Hematopoietic multipotent progenitor cell treated with erythropoietin and hydrocortisone succinate and interleukin-3 and kit ligand, for 17 days (in vitro differentiated cells): ENCODE measurements at regions not wholly inside any gene's neighbourhood (a gene's known extent, or its start where the extent isn't known, plus 50 kb on each side); places are given as distances from the start of the nearest gene placed in this dataset.
"Not testable (repeated sequence)": the region's sequence is repeated elsewhere in the genome, so short reads cannot be mapped to it uniquely, and the experiment has no call there.

Experiments used
- DNase-seq: peaks from one replicate; pipeline ENCODE4 v3.0.0-alpha.2; 2015; ENCODE audit warnings: low spot score

GRCh38 chr4:19510993-19511392 is 740.7 kb upstream of the SLIT2 start:
- no peak for DNase-seq

GRCh38 chr4:19508442-19508841 is 743.3 kb upstream of the SLIT2 start:
- DNase-seq = no peak

GRCh38 chr4:19497705-19498104 is 754.0 kb upstream of the SLIT2 start:
- no peak for DNase-seq

- DNase-seq = no peak
Observed at GRCh38 chr4:19496756-19497155, 754.9 kb upstream of the SLIT2 start.

GRCh38 chr4:19494961-19495360 is 756.7 kb upstream of the SLIT2 start:
- no peak for DNase-seq

- no peak for DNase-seq
Observed at GRCh38 chr4:19492606-19493005, 759.1 kb upstream of the SLIT2 start.

- DNase-seq = no peak
Observed at GRCh38 chr4:19486400-19486799, 765.3 kb upstream of the SLIT2 start.

- DNase-seq = no peak
Observed at GRCh38 chr4:19478791-19479190, 772.9 kb upstream of the SLIT2 start.

- DNase-seq = no peak
Observed at GRCh38 chr4:19473569-19473968, 778.1 kb upstream of the SLIT2 start.

- DNase-seq = no peak
Observed at GRCh38 chr4:19472666-19473065, 779.0 kb upstream of the SLIT2 start.

- not testable (repeated sequence) for DNase-seq
Observed at GRCh38 chr4:19470001-19470400, 781.7 kb upstream of the SLIT2 start.

- DNase-seq = no peak
Observed at GRCh38 chr4:19462117-19462516, 789.6 kb upstream of the SLIT2 start.

- no peak for DNase-seq
Observed at GRCh38 chr4:19455850-19456602, 795.7 kb upstream of the SLIT2 start.

GRCh38 chr4:19455196-19455595 is 796.5 kb upstream of the SLIT2 start:
- no peak for DNase-seq

GRCh38 chr4:19438233-19438632 is 813.5 kb upstream of the SLIT2 start:
- no peak for DNase-seq

GRCh38 chr4:19437008-19437407 is 814.7 kb upstream of the SLIT2 start:
- no peak for DNase-seq

GRCh38 chr4:19429684-19430083 is 822.0 kb upstream of the SLIT2 start:
- DNase-seq = no peak

GRCh38 chr4:19425146-19425545 is 826.6 kb upstream of the SLIT2 start:
- no peak for DNase-seq

- no peak for DNase-seq
Observed at GRCh38 chr4:19417256-19417655, 834.4 kb upstream of the SLIT2 start.

- no peak for DNase-seq
Observed at GRCh38 chr4:19416146-19416545, 835.6 kb upstream of the SLIT2 start.

GRCh38 chr4:19408490-19408889 is 843.2 kb upstream of the SLIT2 start:
- no peak for DNase-seq

- no peak for DNase-seq
Observed at GRCh38 chr4:19406789-19407188, 844.9 kb upstream of the SLIT2 start.

GRCh38 chr4:19403786-19404370 is 847.8 kb upstream of the SLIT2 start:
- DNase-seq = no peak

GRCh38 chr4:19402581-19403065 is 849.1 kb upstream of the SLIT2 start:
- no peak for DNase-seq
